ENCODE measurements at regions not wholly inside any gene's neighbourhood (a gene's known extent, or its start where the extent isn't known, plus 50 kb on each side); places are given as distances from the start of the nearest gene placed in this dataset.
"Not testable (repeated sequence)": the region's sequence is repeated elsewhere in the genome, so short reads cannot be mapped to it uniquely, and the experiment has no call there.

DNA sequence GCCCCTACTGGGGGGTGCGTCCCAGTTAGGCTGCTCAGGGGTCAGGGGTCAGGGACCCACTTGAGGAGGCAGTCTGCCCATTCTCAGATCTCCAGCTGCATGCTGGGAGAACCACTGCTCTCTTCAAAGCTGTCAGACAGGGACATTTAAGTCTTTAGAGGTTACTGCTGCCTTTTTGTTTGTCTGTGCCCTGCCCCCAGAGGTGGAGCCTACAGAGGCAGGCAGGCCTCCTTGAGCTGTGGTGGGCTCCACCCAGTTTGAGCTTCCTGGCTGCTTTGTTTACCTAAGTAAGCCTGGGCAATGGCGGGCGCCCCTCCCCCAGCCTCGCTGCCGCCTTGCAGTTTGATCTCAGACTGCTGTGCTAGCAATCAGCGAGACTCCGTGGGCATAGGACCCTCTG, 130.5 kb downstream of the FZD1 start:
- peaks cover 0 to 22% (median 6%) of the 10 kb centered on the region in 9 donors for H3K9me3 Mint-ChIP-seq
- H3K27me3 Mint-ChIP-seq, H3K27ac Mint-ChIP-seq, H3K36me3 Mint-ChIP-seq, POLR2A ChIA-PET, DNase-seq, H3K4me3 Mint-ChIP-seq, H3K4me1 Mint-ChIP-seq, ATAC-seq: not testable (repeated sequence)

DNA sequence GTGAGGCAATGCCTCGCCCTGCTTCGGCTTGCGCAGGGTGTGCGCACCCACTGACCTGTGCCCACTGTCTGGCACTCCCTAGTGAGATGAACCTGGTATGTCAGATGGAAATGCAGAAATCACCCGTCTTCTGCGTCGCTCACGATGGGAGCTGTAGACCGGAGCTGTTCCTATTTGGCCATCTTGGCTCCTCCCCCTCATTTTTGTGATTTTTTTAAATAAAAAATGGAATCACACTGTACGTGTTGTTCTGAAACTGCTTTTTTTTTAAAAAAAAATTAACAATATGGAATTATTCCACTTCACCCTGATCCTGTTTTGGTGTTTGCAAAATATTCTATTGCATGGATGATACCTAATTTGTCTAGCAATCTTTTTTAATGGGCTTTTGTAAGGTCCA, 131.1 kb downstream of the FZD1 start:
- ATAC-seq, POLR2A ChIA-PET, H3K27ac Mint-ChIP-seq, H3K4me1 Mint-ChIP-seq, H3K4me3 Mint-ChIP-seq, DNase-seq, H3K27me3 Mint-ChIP-seq, H3K36me3 Mint-ChIP-seq: not testable (repeated sequence)
- peaks cover 0 to 22% (median 6%) of the 10 kb centered on the region in 9 donors for H3K9me3 Mint-ChIP-seq

DNA sequence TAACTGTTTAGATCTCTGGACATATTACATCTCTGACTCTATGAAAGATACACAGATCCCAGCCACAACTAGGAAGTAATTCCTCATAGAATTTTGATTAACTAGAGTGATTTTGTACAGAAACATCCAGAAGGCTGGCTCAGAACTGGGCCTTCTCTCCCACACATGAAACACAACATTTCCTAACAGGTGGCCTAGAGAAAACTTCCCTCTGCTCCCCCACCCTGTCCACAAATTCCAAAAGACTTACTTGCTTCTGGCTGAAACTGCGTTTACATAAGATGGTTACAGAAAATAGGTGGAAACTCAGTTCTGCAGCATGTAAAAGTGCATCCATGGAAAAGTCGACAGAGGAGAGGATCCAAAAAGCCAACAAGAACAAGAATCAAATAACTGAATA, 132.9 kb downstream of the FZD1 start:
- ATAC-seq = no peak
- Mint-ChIP-seq H3K4me1 (no peaks in the 10 kb centered on the region), H3K27me3 (peaks cover 0 to 8% (median 0%) of the 10 kb centered on the region in 5 donors), H3K9me3 (peaks cover 0 to 30% (median 9%) of the 10 kb centered on the region in 9 donors), H3K27ac (no peak overlapping the region), H3K4me3 (no peak overlapping the region), H3K36me3 (no peaks in the 10 kb centered on the region)
- DNase-seq = no peak
- POLR2A ChIA-PET = no interaction called here

DNA sequence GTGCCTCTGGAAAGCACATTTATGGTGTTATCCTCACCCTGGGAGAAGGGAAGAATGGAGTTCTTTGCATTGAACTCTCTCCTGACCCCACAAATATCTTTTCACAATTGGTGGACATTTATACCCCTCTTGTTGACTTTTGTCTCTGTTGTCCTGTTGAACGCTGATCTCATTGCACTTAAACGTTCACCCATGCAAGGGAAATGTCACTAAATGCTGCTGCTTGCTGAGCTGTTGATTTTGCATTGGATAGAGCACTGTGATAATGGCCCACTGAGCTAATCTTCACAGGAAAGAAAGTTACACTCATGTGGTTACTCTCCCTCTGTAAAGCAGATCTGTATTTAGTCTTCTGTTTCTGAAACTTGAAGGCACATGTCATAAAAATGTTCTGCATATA, 133.4 kb downstream of the FZD1 start:
- DNase-seq (no peak), ATAC-seq (no peak)
- Mint-ChIP-seq H3K27me3 (peaks cover 0 to 8% (median 0%) of the 10 kb centered on the region in 5 donors), H3K9me3 (peaks cover 0 to 30% (median 12%) of the 10 kb centered on the region in 9 donors), H3K4me1 (no peaks in the 10 kb centered on the region), H3K36me3 (no peaks in the 10 kb centered on the region), H3K27ac (no peak overlapping the region), H3K4me3 (no peak overlapping the region)
- POLR2A ChIA-PET = no interaction called here

DNA sequence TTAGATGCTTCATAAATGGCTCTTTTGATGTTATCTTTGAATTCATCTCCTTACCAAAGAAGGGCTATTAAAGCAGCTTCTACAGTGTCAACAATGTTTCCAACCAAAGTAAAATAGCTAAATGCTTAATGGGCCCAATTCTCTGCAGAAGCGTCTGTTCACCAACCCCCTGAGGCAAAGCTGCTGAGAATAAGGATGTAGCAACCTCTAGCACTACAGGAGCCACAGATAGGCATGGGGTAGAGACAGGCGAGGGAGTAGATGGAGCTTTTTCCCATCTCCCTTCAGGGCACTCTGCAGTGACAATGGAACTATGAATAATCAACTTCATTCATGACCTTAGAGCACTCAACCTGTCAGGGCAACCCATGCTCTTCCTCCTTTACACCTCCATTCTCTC, 134.1 kb downstream of the FZD1 start:
- POLR2A ChIA-PET = no interaction called here
- peaks cover 0 to 26% (median 9%) of the 10 kb centered on the region in 9 donors for H3K9me3 Mint-ChIP-seq
- H3K36me3 Mint-ChIP-seq = no peaks in the 10 kb centered on the region
- H3K27me3 Mint-ChIP-seq = peaks cover 0 to 8% (median 0%) of the 10 kb centered on the region in 5 donors
- no peak overlapping the region for H3K27ac Mint-ChIP-seq
- no peak for DNase-seq
- no peak for ATAC-seq
- H3K4me1 Mint-ChIP-seq = no peaks in the 10 kb centered on the region
- H3K4me3 Mint-ChIP-seq = no peak overlapping the region

DNA sequence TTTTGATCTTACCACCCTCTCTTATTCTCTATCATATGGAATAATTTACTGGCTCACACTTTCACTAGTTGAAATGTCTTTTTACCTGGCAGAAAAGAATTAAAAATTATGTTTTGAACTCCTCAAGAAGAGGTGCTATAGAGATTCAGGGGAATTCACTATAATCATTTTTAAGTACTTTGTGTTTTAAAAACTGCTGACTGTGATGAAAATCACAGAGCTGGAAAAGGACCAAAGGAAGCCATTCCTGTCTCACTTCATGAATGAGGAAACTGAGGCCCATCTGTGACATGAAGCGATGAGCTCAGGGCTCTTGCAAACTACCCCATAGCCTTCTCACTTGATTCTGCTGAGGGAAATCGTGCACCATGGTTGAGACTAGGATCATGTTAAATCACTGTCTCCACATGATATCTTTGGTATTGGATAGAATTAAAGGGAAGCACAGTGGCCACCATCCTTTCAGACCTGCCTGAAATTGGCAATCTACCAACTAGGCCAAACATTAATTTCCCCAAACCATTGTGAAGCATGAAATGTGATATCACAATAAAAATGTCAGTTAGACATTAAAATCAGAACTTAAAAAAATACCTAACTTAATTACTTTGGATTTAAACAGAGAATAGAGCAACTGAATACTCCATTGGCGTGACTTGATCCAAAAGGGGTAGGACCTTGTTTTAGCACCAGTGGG, 141.0 kb downstream of the FZD1 start:
- Mint-ChIP-seq H3K27me3 (peaks cover 0 to 9% (median 0%) of the 10 kb centered on the region in 5 donors), H3K4me1 (no peaks in the 10 kb centered on the region), H3K9me3 (peaks cover 0 to 14% (median 5%) of the 10 kb centered on the region in 9 donors), H3K36me3 (no peaks in the 10 kb centered on the region), H3K27ac (no peak overlapping the region), H3K4me3 (no peak overlapping the region)
- ATAC-seq (no peak), DNase-seq (no peak)
- POLR2A ChIA-PET = no interaction called here

DNA sequence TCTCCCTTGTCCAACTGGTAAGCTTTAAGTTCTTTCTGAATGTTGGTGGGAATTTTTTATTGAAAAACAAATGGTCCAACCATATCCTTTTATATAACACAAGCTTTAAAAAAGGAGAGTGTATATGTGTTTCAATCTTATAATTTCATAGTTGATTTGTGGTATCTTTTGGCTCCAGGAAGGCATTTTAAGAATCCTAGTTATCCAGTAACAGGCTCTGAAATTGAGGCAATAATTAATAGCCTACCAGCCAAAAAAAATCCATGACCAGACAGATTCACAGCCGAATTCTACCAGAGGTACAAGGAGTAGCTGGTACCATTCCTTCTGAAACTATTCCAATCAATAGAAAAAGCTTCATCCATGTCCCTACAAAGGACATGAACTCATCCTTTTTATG, 141.6 kb downstream of the FZD1 start:
- H3K36me3 Mint-ChIP-seq, H3K4me1 Mint-ChIP-seq, DNase-seq, POLR2A ChIA-PET, H3K27ac Mint-ChIP-seq, H3K4me3 Mint-ChIP-seq, ATAC-seq, H3K27me3 Mint-ChIP-seq: not testable (repeated sequence)
- peaks cover 0 to 10% (median 4%) of the 10 kb centered on the region in 9 donors for H3K9me3 Mint-ChIP-seq

DNA sequence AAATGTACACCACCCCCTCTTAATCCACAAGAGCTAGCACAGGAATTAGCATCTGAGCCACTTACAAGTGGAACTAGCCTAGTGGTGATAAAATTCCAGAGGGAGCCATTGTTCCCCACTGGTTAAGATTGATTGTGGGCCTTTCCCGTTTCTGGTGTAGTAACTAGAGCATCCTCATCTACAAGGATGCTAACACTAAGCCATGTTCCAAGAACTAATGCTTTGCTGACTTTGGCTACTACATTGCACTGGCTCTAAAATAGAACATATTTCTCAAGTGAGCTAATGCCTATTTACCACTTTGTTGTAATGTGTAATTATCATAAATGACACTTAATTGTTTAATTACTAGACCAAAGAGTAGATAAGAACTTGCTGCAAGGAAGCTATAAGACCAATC, 143.7 kb downstream of the FZD1 start:
- Mint-ChIP-seq H3K27ac (no peak overlapping the region), H3K4me1 (no peaks in the 10 kb centered on the region), H3K4me3 (no peak overlapping the region), H3K36me3 (no peaks in the 10 kb centered on the region), H3K27me3 (peaks cover 0 to 6% (median 0%) of the 10 kb centered on the region in 5 donors), H3K9me3 (peaks cover 0 to 4% (median 0%) of the 10 kb centered on the region in 9 donors)
- no peak for DNase-seq
- no peak for ATAC-seq
- POLR2A ChIA-PET = no interaction called here

DNA sequence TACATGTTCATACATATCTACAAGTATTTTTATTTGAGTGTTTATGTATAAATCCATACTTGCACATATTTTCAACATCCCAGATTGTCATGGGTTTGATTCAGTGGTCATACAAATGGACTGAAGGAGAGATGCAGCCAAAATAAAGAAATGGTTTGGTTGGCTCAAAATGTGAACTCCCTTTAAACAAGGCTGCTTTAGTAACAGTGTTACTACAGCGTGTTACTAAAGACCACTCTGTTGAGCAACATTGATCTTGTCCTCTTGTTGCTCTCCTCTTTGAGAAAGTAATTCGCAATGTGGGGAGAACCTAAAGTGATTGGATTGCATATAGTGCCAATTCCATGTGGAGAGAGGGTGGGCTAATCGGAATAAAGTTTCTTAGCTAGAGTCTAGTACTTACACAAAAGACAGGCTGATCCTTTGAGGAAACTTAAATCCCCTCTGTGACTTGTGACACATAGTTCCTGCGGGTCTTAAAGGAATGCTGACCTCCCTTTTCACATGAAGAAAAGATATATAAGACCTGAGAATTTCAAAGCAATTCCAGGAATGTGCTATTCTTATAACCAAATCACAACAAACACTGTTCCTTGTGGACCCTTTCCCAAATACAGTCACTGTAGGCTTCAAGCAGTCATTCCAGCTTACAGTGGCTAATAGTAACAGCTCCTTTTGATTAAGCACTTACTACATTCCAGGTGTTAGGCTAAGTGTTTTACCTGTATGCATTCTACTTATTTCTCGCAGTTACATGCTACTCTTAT, 144.3 kb downstream of the FZD1 start:
- Mint-ChIP-seq H3K27me3 (peaks cover 0 to 6% (median 0%) of the 10 kb centered on the region in 5 donors), H3K9me3 (peaks cover 0 to 7% (median 0%) of the 10 kb centered on the region in 9 donors), H3K4me1 (no peaks in the 10 kb centered on the region), H3K36me3 (no peaks in the 10 kb centered on the region), H3K27ac (no peak overlapping the region), H3K4me3 (no peak overlapping the region)
- DNase-seq = no peak
- POLR2A ChIA-PET = no interaction called here
- ATAC-seq = no peak

DNA sequence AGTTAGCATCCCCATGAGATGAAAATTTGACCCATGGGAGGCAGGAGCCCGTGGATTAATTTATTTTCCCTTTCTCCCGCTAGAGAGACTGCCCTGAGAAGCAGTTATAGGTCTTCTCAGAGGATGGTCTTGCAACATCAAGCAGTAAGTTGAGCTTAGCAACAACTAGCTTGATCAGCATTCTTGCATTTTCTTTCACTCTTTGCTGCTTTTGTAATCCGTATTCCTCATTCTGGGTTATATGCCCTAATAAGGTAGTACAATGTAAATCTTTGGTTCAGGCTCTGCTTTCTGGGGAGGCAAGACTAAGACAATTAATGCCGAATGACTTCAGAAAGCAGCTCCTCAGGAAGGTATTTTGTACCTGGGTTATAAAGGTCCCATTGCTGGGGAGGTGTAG, 146.8 kb downstream of the FZD1 start:
- no peaks in the 10 kb centered on the region for H3K4me1 Mint-ChIP-seq
- no peak for ATAC-seq
- no peak for DNase-seq
- no peak overlapping the region for H3K4me3 Mint-ChIP-seq
- H3K27ac Mint-ChIP-seq = no peak overlapping the region
- H3K36me3 Mint-ChIP-seq = no peaks in the 10 kb centered on the region
- POLR2A ChIA-PET = no interaction called here
- H3K9me3 Mint-ChIP-seq = peaks cover 0 to 9% (median 0%) of the 10 kb centered on the region in 9 donors
- peaks cover 0 to 6% (median 0%) of the 10 kb centered on the region in 5 donors for H3K27me3 Mint-ChIP-seq

DNA sequence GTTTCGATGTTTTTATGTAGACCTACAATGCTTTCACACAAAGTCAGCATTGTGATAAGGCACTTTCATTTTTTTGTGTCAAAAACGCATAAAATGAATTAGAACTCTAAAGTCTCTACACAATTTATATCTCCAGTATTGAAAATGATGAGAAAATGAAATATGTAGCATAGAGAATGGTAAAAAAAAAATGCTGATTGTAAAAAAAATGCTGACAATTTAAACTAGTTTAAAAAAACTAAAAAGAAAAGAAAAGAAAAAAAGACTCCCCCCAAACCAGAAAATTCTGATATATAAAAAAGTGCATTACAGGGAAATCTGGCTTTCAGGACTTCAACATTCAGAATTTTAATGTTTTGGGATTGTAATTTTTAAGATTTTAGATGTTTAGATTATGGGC, 148.1 kb downstream of the FZD1 start:
- Mint-ChIP-seq H3K27ac (no peak overlapping the region), H3K27me3 (peaks cover 0 to 6% (median 0%) of the 10 kb centered on the region in 5 donors), H3K9me3 (peaks cover 0 to 9% (median 0%) of the 10 kb centered on the region in 9 donors), H3K36me3 (no peaks in the 10 kb centered on the region), H3K4me3 (no peak overlapping the region), H3K4me1 (no peaks in the 10 kb centered on the region)
- no peak for DNase-seq
- POLR2A ChIA-PET = no interaction called here
- no peak for ATAC-seq

DNA sequence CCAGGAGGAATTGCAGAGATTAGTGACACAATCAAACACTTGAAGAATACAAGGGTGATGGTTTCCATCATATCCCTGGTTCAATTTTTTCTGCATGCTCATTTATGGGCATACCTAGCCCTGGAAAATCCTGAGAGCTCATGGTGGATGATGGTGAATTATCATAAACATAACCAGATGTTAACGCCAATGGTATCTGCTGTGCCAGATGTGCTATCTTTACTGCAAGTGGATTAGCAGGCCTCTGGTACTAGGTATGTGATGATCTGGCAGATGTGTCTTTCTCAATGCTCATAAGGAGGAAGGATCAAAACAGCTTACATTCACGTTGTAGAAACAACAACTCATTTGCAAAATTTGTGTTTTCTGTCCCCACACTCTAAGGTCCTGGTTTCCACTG, 150.5 kb downstream of the FZD1 start:
- Mint-ChIP-seq H3K4me3 (no peak overlapping the region), H3K4me1 (no peaks in the 10 kb centered on the region), H3K36me3 (no peaks in the 10 kb centered on the region), H3K27me3 (peaks cover 0 to 5% (median 0%) of the 10 kb centered on the region in 5 donors), H3K27ac (no peak overlapping the region), H3K9me3 (peaks cover 0 to 9% (median 0%) of the 10 kb centered on the region in 9 donors)
- DNase-seq (no peak), ATAC-seq (no peak)
- POLR2A ChIA-PET = no interaction called here

DNA sequence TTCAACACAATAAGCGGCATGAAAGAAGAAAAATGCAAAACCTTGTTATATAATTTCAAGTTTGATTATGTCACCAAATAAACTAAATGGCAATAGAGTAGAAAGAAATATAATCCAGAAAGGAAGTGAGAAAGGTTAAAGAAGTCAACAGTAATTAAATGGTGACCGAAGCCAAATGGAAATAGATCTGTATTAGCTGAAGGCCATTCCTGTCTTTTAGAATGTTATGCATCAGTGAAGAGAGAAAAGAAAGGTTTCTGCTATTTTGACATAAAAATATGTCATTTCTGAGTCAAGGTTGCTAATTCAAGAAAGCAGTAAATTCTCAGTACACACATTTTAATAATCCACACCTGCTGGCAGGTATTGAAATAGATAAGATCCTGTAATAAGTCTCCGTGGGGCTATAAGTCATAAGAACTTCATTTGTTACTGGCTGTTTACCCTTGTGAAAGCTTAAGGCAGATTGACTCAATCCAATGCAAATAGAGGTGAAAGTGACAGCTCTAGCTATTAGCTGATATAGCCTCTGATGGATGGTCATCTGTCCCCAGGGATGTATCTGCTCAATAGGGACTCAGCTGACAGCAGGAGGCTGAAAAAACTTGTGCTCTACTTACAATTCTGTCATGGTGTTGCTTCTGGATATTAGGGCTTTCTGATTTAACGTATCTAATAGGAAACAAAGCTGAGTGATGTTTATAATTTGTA, 152.1 kb downstream of the FZD1 start:
- Mint-ChIP-seq H3K27me3 (no peaks in the 10 kb centered on the region), H3K36me3 (no peaks in the 10 kb centered on the region), H3K4me1 (no peaks in the 10 kb centered on the region), H3K4me3 (no peak overlapping the region), H3K27ac (no peak overlapping the region), H3K9me3 (peaks cover 0 to 9% (median 0%) of the 10 kb centered on the region in 9 donors)
- no peak for ATAC-seq
- no peak for DNase-seq
- POLR2A ChIA-PET = no interaction called here
